NCI-H345 (cell line): ENCODE measurements at regions not wholly inside any gene's neighbourhood (a gene's known extent, or its start where the extent isn't known, plus 50 kb on each side); places are given as distances from the start of the nearest gene placed in this dataset.
"Not testable (repeated sequence)": the region's sequence is repeated elsewhere in the genome, so short reads cannot be mapped to it uniquely, and the experiment has no call there.

Experiments
- DNase-seq: peaks from one replicate; lab custom pipeline; 2025; lab: John Stamatoyannopoulos, UW

DNA sequence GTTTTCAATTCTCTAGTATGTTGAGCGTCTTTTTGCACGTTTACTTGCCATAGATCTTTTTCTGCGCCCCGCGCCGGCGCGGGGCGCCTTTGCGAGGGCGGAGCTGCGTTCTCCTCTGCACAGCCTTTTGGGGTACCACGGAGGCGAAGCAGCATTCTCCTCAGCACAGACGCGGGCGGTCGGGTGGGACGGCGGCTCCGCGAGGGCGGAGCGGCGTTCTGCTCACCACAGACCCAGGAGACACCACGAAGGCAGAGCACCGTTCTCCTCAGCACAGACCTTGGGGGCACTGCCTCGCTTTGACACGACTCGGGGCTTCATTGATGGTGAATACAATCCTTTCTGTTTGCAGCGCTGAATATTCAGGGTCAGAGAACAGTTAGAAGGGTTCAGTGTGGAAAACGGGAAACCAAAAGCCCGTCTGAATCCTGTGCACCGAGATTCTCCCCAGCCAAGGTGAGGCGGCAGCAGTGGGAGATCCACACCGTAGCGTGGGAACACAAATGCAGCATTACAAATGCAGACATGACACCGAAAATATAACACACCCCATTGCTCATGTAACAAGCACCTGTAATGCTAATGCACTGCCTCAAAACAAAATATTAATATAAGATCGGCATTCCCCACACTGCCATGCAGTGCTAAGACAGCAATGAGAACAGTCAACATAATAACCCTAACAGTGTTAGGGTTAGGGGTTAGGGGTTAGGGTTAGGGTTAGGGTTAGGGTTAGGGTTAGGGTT lies 190.7 kb upstream of the VIPR2 start:
- DNase-seq, result not testable (repeated sequence)

DNA sequence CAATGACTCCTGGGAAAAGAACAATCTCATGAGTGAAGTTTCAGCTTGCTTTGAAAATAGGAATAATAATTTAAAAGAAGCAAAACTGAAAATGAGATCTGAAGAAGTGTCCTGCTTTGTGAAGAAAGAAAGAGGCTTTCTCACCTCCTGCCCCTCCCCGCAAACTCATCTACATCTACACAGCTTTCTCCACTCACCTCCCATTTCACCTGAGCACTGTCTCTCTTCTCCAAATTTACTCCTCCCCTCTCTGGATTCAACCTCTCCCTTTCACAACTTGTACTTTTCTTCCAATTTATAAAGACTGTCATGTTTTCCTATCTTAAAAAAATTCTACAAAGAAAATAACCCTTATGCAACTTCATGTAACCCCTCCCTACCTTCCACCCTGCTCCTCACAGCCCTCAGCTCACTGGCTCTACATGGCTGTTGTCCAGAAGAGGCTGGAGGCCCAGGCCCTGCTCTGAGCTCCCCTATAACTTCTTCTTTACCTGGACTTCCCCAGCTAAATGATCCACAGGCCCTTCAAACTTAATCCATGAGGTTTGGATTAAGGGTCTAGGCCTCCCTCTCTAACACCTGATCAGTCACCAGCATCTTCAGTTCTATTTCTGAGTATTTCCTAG lies 188.3 kb upstream of the VIPR2 start:
- not testable (repeated sequence) for DNase-seq

DNA sequence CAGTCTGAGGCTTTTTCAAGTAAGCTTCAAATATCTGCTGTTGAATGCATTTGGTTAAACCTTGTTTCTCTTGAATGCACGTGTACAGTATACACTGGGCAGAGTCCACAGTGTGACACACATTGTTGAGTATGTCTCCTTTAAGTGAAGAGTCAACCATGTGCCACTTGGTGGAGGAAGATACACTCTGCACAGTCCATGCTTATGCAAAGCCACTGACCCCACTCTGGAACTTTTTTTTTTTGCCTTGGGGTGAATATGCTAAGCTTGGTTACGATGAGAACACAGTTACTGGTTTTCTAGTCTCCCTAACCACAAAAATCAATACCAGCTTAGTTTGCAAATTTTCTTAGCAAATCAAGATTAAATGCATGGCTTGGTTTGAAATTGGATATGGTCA lies 186.8 kb upstream of the VIPR2 start:
- DNase-seq, result no peak

DNA sequence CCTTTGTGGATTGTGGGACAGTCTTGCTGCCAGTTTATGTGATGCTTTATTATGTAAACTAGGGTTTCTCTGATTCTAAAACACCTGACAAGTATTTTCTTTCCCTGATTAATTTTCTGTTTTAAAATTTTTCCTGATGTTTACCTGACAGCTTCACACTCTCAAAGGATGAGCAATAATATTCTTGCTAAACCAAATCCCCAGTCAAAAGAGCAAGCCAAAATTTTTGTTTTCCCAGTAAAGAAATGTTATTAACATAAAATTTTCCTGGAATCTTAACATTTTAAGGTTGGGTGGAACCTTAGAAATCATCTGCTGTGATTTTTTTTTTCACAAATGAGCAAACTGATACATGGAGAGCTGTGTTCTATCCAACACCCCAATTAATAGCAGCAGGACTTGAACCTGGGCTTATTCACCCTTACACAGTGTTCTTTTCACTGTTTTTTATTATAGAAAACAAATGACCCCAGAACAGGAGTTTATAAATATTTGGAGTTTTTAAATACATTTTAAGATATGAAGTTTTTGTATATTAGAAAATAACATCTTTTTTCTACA lies 185.2 kb upstream of the VIPR2 start:
- no peak for DNase-seq

DNA sequence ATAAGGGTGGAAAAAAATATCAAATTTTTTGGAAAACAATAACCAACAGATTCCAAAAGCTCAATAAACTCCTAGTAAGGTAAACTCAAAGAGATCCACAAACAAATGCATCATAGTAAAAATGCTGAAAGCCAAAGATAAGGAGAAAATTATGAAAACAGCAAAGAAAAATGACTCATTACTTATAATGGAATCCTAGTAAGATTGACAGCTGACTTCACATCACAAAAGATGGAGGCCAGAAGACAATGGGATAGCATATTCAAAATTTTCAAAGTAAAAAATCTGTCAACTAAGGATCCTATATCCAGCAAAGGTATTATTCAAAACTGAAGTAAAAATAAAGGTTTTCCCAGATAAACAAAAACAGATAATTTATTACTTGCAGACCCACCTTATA lies 183.4 kb upstream of the VIPR2 start:
- no peak for DNase-seq

DNA sequence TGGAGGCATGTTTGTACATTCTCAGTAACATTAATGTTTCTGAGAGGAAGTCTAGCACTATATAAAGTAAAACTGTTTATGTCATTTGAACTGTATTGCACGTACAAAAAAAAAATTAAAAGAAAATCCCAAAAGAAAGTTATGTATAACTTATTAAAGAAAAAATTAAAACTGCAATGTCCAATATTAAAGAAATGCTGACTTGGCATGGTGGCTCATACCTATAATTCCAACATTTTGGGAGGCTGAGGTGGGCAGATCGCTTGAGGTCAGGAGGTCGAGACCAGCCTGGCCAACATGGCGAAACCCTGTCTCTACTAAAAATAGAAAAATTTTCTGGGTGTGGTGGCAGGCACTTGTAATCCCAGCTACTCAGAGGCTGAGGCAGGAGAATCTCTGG lies 178.7 kb upstream of the VIPR2 start:
- DNase-seq, result no peak

DNA sequence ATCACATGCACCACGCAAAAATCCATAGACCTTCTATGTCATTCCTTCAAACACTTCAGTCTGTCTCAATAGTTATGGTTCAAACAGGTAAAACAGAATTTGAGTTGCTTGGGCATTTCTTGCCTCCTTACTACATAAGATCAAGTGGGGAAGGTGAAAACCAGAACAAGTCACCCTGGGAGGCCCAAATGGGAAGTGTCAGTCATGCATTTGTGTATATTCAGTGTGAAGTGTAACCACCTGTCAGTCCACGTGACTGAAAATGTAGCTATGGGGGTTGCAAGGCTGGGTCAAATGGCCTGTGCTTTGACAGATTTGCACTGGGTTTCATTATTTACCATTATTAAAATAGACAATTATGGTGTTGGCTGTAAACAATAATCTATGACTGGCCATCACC lies 176.6 kb upstream of the VIPR2 start:
- DNase-seq, result no peak

DNA sequence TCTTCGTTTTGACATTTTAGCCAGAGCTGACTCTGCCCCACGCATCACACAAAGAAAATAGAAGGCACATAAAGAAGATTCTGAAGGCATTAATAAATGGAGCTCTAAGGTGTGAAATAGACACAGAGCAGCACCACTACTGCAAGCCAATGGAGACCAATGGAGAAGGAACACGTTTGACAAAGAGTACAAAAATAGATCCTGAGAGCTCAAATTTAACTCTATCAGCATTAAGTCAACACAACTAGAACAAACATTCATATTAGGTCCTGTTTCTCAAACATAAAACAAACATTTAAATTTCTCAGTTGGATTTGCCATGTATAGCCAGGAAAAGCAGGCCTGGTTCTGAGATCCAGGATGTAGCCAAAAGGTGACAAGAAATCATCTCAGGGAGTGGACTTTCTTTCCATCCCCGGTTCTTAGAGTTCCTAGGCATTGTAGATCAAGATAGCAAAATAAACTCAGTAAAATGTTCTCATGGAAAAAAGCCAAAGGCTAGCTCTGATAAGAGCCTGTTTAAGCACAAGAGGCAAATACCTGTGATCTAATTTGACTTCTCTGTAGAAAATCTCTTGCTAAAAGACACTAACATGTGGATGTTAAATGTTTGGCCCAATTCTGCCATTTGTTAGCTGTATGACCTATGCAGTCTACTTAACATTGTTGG lies 174.2 kb upstream of the VIPR2 start:
- DNase-seq, result no peak

DNA sequence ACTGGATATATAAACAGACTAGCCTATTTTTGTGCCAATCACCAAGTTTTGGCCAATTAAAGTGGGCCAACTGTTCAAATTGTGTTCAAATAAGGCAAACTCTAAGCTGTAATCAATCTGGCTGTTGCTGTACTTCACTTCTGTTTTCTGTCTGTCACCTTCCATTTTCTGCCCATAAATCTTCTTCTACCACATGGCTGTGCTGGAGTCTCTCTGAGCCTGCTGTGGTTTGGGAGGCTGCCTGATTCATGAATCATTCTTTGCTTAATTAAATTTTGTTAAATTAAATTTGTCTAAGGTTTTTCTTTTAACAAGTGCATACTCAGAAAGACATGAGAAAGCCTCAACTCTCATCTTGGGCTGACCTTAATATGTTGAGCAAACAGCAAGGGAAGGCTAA lies 172.6 kb upstream of the VIPR2 start:
- DNase-seq, result no peak

DNA sequence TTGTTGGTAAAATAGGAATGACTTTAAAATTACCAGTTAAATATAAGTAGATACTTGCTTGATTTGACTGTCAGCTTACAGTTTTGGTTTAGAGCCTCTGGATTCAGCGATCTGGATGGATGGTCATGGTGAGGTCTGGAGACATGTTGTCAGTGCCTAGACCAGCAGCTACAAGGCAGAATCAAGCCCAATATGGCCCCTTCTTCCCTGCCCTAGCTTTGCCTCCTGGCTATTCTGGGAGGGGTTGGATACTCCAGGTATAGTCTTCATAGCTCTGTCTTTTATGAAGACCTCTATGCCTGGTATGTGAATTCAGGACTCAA lies 166.5 kb upstream of the VIPR2 start:
- no peak for DNase-seq

DNA sequence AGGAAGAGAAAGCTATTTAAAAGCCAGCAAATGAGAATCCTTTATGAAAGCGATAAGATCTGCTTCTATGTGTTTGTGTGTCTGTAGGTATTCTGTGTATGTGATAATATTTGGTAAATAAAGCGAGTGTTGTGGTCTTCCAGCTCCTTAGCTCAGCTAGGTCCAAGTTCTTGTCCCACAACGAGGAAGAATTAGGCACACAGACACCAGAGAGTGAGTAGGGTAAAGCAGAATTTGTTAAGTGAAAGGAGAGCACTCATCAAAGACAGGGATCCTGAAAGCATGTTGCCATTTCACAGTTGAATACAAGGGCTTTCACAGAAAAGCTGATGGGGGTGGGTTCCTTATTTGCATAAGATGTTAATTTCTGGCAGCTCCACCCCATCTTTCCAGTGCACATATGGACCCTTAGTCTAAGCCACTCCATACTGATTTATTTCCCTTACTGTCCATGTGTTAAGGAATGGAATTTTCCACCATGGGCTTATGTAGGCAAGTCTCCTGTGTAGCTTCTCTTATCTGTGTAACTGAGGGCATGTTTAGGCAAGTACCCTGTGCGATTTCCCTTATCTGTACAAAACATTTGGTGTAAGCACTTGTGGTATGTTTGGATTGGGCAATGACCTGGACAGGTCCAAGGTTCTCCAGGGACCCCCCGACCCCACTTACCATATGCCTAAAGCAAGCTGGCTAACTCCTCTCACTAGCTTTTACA lies 165.9 kb upstream of the VIPR2 start:
- no peak for DNase-seq

DNA sequence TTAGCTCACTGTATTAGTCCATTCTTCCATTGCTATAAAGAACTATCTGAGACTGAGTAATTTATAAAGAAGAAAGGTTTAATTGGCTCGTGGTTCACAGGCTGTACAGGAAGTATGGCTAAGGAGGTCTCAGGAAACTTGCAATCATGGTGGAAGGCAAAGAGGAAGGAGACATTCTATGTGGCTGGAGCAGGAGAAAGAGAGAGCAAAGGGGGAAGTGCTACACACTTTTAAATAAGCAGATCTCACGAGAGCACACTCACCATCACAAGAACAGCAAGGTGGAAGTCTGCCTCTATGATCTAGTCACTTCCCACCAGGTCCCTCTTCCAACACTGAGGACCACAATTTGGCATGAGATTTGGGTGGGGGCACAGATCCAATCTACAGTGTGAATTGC lies 164.5 kb upstream of the VIPR2 start:
- not testable (repeated sequence) for DNase-seq

DNA sequence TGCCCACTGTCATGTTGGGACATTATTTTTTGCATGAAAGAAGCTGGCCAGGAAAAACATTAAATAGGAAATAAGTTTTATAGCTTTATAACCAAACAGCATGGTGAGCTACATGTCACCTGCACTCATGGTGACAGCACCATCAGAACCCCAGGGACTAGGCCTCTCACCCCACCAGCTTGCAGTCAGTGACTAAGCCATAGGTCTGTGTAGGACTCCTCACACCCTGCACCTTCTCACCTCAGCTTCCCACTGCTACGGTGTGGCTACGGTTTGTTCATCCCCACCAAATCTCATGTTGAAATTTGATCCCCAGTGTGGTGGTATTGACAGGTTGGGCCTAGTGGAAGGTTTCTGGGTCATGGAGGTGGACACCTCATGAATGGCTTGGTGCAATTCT lies 161.3 kb upstream of the VIPR2 start:
- no peak for DNase-seq

DNA sequence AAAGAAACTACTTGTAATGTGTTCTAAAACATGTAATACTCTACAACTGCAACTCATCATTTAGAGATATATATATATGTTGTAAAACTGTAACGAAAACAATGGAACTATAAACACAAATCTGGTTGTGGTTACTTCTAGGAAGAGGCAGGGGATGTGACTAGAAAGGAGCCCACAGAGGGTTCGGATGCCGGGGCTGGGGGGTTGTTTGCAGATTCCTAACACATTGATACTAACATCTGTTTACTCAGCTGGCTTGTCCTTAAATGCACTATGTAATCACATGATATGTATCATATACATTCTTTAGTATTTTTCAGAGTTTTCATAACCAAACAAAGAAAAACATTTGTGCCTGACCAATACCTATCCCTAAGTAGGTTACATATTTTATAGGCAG lies 160.5 kb upstream of the VIPR2 start:
- DNase-seq, result not testable (repeated sequence)

DNA sequence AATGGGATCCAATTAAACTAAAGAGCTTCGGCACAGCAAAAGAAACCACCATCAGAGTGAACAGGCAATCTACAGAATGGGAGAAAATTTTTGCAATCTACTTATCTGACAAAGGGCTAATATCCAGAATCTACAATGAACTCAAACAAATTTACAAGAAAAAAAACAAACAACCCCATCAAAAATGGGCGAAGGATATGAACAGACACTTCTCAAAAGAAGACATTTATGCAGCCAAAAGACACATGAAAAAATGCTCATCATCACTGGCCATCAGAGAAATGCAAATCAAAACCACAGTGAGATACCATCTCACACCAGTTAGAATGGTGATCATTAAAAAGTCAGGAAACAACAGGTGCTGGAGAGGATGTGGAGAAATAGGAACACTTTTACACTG lies 158.8 kb upstream of the VIPR2 start:
- DNase-seq, result not testable (repeated sequence)

DNA sequence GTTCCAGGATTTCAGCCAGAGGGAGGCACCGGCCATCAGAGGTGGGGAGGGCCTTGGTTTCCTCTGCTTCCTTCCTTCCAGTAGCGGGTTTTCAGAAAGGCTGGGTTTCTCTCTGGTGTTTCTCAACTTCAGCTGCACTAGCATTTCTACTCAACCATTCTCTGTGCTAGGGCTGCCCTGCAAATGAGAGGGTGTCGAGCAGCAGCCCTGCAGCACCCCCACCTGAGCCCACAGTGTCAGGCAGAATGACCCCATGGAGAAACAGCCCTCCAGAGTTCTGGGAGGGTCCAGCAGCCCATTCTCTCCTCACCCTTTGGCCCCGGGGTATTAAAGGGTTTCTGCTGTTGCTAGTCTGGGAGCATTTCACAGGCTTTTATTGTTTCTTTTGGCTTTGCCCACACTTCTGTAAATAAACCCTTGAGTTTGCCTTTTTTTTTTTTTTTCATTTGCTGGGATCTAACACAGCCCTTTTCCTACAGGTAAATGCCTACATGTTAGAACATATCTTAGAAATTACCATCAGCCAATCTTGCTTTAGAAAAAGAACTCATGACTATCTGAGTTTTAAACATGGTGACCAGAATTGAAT lies 151.5 kb upstream of the VIPR2 start:
- no peak for DNase-seq

DNA sequence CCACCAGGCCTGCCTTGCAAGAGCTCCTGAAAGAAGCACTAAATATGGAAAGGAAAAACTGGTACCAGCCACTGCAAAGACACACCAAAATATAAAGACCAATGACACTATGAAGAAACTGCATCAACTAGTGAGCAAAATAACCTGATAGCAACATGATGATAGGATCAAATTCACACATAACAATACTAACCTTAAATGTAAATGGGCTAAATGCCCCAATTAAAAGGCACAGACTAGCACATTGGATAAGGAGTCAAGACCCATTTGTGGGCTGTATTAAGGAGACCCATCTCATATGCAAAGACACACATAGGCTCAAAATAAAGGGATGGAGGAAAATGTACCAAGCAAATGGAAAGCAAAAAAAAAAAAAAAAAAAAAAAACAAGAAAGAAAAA lies 141.8 kb upstream of the VIPR2 start:
- DNase-seq, result not testable (repeated sequence)

DNA sequence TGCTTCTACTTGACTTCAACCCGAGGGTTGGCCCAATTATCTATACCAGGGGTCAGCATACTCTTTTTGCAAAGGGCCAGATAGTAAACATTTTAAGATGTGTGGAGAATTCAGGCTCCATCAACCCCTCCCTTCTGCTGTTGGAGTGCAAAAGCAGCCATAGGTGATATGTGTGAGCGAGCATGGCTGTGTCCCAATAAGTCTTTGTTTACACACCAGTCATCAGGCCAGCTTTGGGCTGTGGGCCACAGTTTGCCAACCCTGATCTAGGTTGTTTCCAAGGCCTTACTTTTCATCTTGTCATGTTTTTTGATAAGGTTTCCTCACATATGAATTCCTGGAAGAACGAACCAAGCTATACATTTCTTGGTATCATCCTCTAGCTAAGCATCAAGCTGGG lies 136.9 kb upstream of the VIPR2 start:
- no peak for DNase-seq

DNA sequence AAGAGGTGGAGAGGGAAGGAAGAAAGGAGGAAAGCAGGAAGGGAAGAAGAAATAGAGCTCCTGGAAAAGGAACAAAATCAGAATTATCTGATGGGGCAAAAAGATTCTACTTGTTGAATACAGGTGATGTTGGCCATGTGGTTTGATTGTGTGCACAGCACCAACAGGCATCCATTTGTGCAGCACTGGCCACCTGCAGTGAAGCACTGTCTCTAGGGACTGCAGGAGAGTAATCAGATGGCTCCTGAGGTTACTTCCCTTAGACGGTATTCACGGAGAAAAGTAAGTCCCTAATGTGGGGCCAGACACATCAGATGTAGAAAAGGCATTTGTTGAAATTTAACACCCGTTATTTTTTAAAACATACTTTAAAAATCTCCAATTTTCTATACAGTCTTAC lies 135.3 kb upstream of the VIPR2 start:
- DNase-seq, result peak; percentile 48

DNA sequence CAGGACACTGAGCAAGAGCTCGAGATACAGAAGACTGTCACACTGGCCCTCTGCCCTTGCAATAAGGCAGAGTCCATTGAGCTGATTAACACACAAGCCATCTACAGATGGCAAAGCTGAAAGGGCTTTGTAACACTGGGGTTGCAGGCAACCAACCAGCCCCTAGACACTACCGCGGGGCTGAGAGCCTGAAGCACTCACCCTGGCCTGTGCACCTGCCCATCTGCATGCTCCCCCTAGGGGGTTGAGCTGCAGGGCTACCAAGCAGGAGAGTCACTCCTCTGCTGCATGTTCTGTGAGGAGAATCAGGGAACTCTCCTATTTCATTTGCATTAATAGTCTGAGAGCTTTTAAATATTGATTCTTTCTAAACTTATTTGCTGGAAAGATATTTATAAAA lies 128.1 kb upstream of the VIPR2 start:
- peak; percentile 23 for DNase-seq

DNA sequence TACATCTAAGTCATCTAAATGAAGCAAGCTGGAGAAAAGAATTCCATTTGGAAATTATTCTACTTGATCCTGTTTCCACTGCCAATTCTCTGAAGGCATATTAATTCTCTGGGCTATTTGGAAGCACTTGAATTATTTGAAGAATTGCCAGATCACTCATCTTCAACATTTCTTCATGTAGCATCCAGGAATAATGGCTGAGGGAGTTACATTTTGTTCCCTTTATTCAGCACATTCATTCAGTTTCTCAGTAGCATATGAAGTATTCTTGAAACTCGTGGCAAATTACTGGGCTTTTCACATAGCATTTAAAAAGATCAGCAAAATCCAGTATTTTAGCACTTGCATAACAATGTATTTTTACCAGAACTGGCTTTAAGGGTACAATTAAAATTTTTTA lies 127.1 kb upstream of the VIPR2 start:
- DNase-seq, result no peak

DNA sequence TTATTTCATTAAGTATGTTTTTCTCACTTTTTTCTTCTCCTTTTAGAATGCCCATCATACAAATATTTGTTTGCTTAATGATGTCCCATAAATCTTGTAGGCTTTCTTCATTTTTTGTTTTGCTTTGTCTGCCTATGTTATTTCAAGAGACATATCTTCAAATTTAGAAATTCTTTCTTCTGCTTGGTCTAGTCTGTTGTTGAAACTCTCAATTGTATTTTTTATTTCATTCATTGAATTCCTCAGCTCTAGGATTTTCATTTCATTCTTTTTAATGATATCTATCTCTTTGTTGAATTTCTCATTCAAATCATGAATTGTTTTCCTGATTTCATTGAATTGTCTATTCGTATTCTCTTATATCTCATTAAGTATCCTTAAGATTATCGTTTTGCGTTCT lies 125.1 kb upstream of the VIPR2 start:
- DNase-seq, result no peak
